LNCaP clone FGC (cell line): ENCODE measurements at regions not wholly inside any gene's neighbourhood (a gene's known extent, or its start where the extent isn't known, plus 50 kb on each side); places are given as distances from the start of the nearest gene placed in this dataset.

Source experiments
- DNase-seq: peaks from one replicate; pipeline ENCODE4 v3.0.0-alpha.2; 2011; ENCODE audit warnings: low read depth
- H3K4me3 ChIP-seq: 2 replicates; pipeline ENCODE4 v1.5.1; 2011; ENCODE audit warnings: mild to moderate bottlenecking, low read depth, low read length, control low read depth
- TF ChIP-seq, protein P1 (sequence below): IDR thresholded peaks from 2 replicates; pipeline ENCODE4 v1.5.1; 2012; ENCODE audit warnings: mild to moderate bottlenecking; ENCODE audit not compliant: control insufficient read depth, insufficient read depth; ENCODE audit errors: extremely low read depth

GRCh38 chr10:55141892-55142291 is 340.9 kb upstream of the PCDH15 start:
- no peak overlapping the region for H3K4me3 ChIP-seq
- TF ChIP-seq, protein P1, sequence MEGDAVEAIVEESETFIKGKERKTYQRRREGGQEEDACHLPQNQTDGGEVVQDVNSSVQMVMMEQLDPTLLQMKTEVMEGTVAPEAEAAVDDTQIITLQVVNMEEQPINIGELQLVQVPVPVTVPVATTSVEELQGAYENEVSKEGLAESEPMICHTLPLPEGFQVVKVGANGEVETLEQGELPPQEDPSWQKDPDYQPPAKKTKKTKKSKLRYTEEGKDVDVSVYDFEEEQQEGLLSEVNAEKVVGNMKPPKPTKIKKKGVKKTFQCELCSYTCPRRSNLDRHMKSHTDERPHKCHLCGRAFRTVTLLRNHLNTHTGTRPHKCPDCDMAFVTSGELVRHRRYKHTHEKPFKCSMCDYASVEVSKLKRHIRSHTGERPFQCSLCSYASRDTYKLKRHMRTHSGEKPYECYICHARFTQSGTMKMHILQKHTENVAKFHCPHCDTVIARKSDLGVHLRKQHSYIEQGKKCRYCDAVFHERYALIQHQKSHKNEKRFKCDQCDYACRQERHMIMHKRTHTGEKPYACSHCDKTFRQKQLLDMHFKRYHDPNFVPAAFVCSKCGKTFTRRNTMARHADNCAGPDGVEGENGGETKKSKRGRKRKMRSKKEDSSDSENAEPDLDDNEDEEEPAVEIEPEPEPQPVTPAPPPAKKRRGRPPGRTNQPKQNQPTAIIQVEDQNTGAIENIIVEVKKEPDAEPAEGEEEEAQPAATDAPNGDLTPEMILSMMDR: no peak
- DNase-seq: no peak

DNA sequence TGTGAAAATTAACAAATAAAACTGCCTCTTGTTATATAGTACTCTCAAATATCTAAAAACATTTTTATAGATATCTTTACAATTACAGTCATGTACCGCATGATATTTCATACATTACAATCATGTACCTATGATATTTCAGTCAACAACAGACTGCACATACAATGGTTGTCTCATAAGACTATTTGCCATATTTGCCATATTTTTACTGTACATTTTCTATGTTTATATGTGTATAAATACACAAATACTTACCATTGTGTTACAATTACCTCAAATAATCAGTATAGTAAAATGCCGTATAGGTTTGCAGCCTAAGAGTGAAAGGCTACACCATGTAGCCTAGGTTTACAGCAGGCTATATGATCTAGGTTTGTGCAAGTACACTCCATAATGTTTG is 336.0 kb upstream of the PCDH15 start:
- TF ChIP-seq, protein P1: no peak
- no peak for DNase-seq
- no peak overlapping the region for H3K4me3 ChIP-seq

DNA sequence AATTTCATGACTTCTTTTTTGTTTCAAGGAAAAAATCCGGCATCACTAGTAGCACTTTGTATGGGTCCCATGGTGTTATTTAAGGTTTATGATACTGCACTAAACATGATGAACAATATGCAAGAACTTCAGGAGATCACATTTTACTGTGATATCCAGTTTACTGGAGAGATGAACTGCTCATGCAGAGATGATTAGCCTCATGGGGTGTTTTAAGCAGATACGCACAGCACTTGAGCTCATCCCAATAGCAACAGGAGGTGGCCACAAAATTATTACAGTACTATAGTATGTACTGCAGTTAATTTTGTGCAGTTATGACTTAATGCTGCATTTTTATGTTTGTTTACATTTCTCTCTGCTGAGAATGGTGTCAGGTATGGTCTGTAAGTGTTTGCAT is 303.7 kb upstream of the PCDH15 start:
- H3K4me3 ChIP-seq: no peak overlapping the region
- no peak for DNase-seq
- TF ChIP-seq, protein P1: no peak

DNA sequence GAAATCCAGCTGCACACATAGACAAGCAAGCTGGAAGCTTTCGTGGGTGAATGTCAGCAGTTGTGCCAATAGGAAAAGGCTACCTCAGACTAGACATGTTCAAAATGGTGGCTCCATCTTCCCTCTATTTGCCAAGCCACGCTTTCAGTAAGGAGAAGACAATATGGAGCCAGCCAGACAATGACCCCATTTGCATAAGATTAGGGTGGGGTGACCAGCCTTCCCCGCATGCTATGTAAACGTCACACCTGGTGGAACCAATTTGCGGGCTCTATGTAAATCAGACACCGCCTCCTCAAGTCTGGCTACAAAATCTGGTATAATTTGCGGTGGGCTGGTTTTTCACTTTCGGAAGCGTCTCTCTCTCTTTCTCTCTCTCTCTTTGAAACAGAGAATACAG is 297.4 kb upstream of the PCDH15 start:
- H3K4me3 ChIP-seq: no peak overlapping the region
- TF ChIP-seq, protein P1: no peak
- DNase-seq: no peak

DNA sequence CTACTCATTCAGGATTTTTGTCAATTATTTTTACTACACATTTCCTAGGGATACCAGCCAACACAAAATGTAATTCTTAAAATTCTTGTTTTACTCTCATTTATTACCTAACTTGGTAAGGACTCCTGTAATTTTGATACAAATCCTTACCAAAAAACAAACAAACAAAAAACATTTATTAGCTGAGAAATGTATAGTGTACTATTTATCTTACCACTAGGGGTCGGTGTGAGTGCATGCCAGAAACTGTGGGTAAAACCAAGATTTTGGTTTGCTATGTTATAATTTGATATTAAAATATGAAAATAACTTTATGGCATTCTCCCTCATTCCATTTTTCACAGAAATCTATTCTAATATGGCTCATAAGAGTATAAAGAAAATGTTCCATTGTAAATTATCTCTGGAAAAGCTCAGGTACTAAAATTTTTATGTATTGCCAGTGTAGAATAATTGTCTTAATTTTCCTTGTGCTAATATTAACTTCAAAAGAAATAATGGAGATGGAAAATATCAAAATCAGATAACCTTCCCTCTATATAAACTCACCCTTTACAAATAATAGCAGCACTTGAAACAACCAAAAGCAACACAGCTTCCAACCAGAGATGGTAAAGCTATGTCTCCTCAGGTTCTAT is 290.8 kb upstream of the PCDH15 start:
- DNase-seq: no peak
- TF ChIP-seq, protein P1: peak; percentile 62
- no peak overlapping the region for H3K4me3 ChIP-seq

DNA sequence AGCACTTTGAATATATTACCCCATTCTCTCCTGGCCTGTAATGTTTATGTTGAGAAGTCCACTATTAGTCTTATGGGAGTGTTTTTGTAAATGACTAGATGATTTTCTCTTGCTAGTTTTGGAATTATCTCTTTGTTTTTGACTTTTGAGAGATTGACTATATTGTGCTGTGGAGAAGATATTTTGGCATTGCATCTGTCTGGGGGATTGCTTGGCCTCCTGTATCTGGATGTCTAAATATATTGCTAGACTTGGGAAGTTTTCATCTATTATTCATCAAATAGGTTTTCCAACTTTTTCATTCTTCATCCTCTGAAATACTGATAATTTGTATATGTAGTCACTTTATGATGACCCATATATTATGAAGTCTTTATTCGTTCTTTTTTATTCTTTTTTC is 277.1 kb upstream of the PCDH15 start:
- H3K4me3 ChIP-seq: no peak overlapping the region
- DNase-seq: no peak
- TF ChIP-seq, protein P1: no peak

GRCh38 chr10:55065185-55065584 is 264.2 kb upstream of the PCDH15 start:
- no peak for DNase-seq
- TF ChIP-seq, protein P1: no peak
- H3K4me3 ChIP-seq: no peak overlapping the region
